ENCODE measurements at regions not wholly inside any gene's neighbourhood (a gene's known extent, or its start where the extent isn't known, plus 50 kb on each side); places are given as distances from the start of the nearest gene placed in this dataset.

- intact Hi-C loops (cut with micrococcal nuclease; ENCODE audit: unreplicated experiment) (no loop called here), in situ Hi-C loops (cut with MboI) (loop anchor here (10.0 kb wide), 1 partner anchor 107 kb away; no protein-coding TSS in a partner anchor)
- RAD21 ChIA-PET (ENCODE audit: unreplicated experiment): interaction anchor here (0.8 to 12.2 kb wide), 10 partner anchors 13 to 193 kb away, joined by 3 to 157 read pairs (median 6); partner anchors contain the start of gene IRF8
- Histone ChIP-seq H4K20me1 (ENCODE audit: control insufficient read depth, insufficient read depth) (no peaks in the 10 kb centered on the region), H3K36me3 (ENCODE audit: control insufficient read depth in 2 of 2, insufficient read depth in 2 of 2, low read length in 1 of 2) (no peaks in the 10 kb centered on the region), H3K9ac (ENCODE audit: control insufficient read depth, insufficient read depth, low read length) (no peak overlapping the region), H3K4me1 (ENCODE audit: control insufficient read depth, insufficient read depth, low read length) (peaks cover 50% of the 10 kb centered on the region), H3K4me3 (no peak overlapping the region), H3K79me2 (ENCODE audit: control insufficient read depth, insufficient read depth, low read length) (no peaks in the 10 kb centered on the region), H3K27ac (ENCODE audit: control insufficient read depth, insufficient read depth) (no peak overlapping the region), H3K27me3 (replicated peaks in 1 of 2; ENCODE audit: control insufficient read depth in 2 of 2, insufficient read depth in 2 of 2, low read length in 1 of 2) (no peaks in the 10 kb centered on the region), H3K9me3 (replicated peaks; ENCODE audit: control insufficient read depth, insufficient read depth, low read length) (no peaks in the 10 kb centered on the region; the same call in 2 of the 3 replicates), H2AFZ (ENCODE audit: control insufficient read depth, low read depth, low read length) (no peak overlapping the region), H3K4me2 (ENCODE audit: control insufficient read depth, insufficient read depth) (no peak overlapping the region)
- POLR2A ChIA-PET: interaction anchor here (0.9 to 7.0 kb wide), 4 partner anchors 11 to 23 kb away, joined by 3 to 58 read pairs (median 10); no protein-coding TSS in a partner anchor
- BruUV-seq (replicated peaks): no TSS peak
- WGBS (ENCODE audit: insufficient coverage, insufficient replicate concordance, low lambda C conversion rate, missing lambda C conversion rate): 91% methylated on average over 5 of the region's 5 CpGs
- DNase-seq (ENCODE audit: low read depth, low spot score): no peak
- no peak for ATAC-seq
- no peak for FAIRE-seq
- CTCF ChIA-PET: interaction anchor here (0.9 to 17.2 kb wide), 7 partner anchors 10 to 190 kb away, joined by 3 to 345 read pairs (median 6); no protein-coding TSS in a partner anchor
- SMC1A ChIA-PET (ENCODE audit: uncharacterized antibody, unreplicated experiment): interaction anchor here (1.0 to 16.1 kb wide), 6 partner anchors 19 to 191 kb away, joined by 3 to 338 read pairs (median 4); no protein-coding TSS in a partner anchor
- TF ChIP-seq E2F8 (IDR thresholded peaks at IDR 0.05; ENCODE audit: low read depth, partially characterized antibody): no peak
- TF ChIP-seq CBFB (IDR thresholded peaks at IDR 0.05; ENCODE audit: low read depth): no peak
- TF ChIP-seq SREBF1 (IDR thresholded peaks at IDR 0.05; ENCODE audit: low read length): no peak
- no peak for TF ChIP-seq RAD51 (IDR thresholded peaks at IDR 0.05)
- no peak for TF ChIP-seq ELK1 (IDR thresholded peaks at IDR 0.05; ENCODE audit: low read depth, low read length)
- TF ChIP-seq IKZF1 (conservative IDR thresholded peaks at IDR 0.05): no peak
- no peak for TF ChIP-seq ZNF622 (IDR thresholded peaks at IDR 0.05)
- no peak for TF ChIP-seq SMAD1 (IDR thresholded peaks at IDR 0.05; ENCODE audit: low read depth, partially characterized antibody)
- TF ChIP-seq YBX1 (IDR thresholded peaks at IDR 0.05): no peak
- no peak for TF ChIP-seq SIN3A (IDR thresholded peaks at IDR 0.05; ENCODE audit: low read depth, low read length)
- no peak for TF ChIP-seq HDAC2 (IDR thresholded peaks at IDR 0.05)
- TF ChIP-seq ZNF592 (IDR thresholded peaks at IDR 0.05): no peak
- TF ChIP-seq SIX5 (IDR thresholded peaks at IDR 0.05; ENCODE audit: low read depth, low read length, severe bottlenecking): no peak
- no peak for TF ChIP-seq RFX5 (IDR thresholded peaks at IDR 0.05; ENCODE audit: low read depth, low read length)
- TF ChIP-seq ZNF384 (IDR thresholded peaks at IDR 0.05; ENCODE audit: borderline replicate concordance, low read depth, low read length): no peak
- no peak for TF ChIP-seq ATF3 (IDR thresholded peaks at IDR 0.05; ENCODE audit: borderline replicate concordance, extremely low read depth, low read depth, low read length)
- no peak for TF ChIP-seq MYC (IDR thresholded peaks at IDR 0.05; ENCODE audit: insufficient read depth, insufficient read length, insufficient replicate concordance, low read length, severe bottlenecking)
- TF ChIP-seq SMARCA5 (IDR thresholded peaks at IDR 0.05): no peak
Measured at GRCh38 chr16:86012221-86012620, 113.3 kb downstream of the IRF8 start.

Measured in GM12878 (cell line).